ENCODE measurements at regions not wholly inside any gene's neighbourhood (a gene's known extent, or its start where the extent isn't known, plus 50 kb on each side); places are given as distances from the start of the nearest gene placed in this dataset.

- TF ChIP-seq, protein P1, sequence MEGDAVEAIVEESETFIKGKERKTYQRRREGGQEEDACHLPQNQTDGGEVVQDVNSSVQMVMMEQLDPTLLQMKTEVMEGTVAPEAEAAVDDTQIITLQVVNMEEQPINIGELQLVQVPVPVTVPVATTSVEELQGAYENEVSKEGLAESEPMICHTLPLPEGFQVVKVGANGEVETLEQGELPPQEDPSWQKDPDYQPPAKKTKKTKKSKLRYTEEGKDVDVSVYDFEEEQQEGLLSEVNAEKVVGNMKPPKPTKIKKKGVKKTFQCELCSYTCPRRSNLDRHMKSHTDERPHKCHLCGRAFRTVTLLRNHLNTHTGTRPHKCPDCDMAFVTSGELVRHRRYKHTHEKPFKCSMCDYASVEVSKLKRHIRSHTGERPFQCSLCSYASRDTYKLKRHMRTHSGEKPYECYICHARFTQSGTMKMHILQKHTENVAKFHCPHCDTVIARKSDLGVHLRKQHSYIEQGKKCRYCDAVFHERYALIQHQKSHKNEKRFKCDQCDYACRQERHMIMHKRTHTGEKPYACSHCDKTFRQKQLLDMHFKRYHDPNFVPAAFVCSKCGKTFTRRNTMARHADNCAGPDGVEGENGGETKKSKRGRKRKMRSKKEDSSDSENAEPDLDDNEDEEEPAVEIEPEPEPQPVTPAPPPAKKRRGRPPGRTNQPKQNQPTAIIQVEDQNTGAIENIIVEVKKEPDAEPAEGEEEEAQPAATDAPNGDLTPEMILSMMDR (IDR thresholded peaks at IDR 0.05 in 2 of 3, conservative IDR thresholded peaks at IDR 0.05 in 1 of 3; ENCODE audit: borderline replicate concordance in 1 of 3, insufficient read depth in 1 of 3, low read depth in 2 of 3, low read length in 2 of 3), result 0 out of 6 replicates have a peak, but pooled peaks of 1 of the 3 experiments have one; percentile 8
- TF ChIP-seq, protein P2, sequence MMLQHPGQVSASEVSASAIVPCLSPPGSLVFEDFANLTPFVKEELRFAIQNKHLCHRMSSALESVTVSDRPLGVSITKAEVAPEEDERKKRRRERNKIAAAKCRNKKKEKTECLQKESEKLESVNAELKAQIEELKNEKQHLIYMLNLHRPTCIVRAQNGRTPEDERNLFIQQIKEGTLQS (IDR thresholded peaks at IDR 0.05), result no peak
- TF ChIP-seq YY1 (IDR thresholded peaks at IDR 0.05; ENCODE audit: extremely low read depth, insufficient replicate concordance, low read depth, low read length), result no peak
- no peak for TF ChIP-seq EZH2 (IDR thresholded peaks at IDR 0.05)
- TF ChIP-seq EGR1 (IDR thresholded peaks at IDR 0.05; ENCODE audit: low read depth), result no peak
- TF ChIP-seq SIN3A (IDR thresholded peaks at IDR 0.05; ENCODE audit: low read depth), result no peak
- TF ChIP-seq RAD21 (IDR thresholded peaks at IDR 0.05; ENCODE audit: low read depth), result no peak
- TF ChIP-seq POLR2A (IDR thresholded peaks at IDR 0.05; ENCODE audit: borderline replicate concordance, extremely low read depth, insufficient read depth, insufficient read length), result no peak
- TF ChIP-seq CBX3 (IDR thresholded peaks at IDR 0.05; ENCODE audit: low read depth), result no peak
- TF ChIP-seq JUND (IDR thresholded peaks at IDR 0.05), result no peak
- no peak for TF ChIP-seq SP1 (IDR thresholded peaks at IDR 0.05; ENCODE audit: low read depth)
- TF ChIP-seq CEBPB (IDR thresholded peaks at IDR 0.05; ENCODE audit: low read depth), result no peak
These were observed 259.5 kb upstream of the CTBP2 start for GRCh38 chr10:125419831-125420230.

Measured in HCT116 (cell line).